ENCODE measurements at regions not wholly inside any gene's neighbourhood (a gene's known extent, or its start where the extent isn't known, plus 50 kb on each side); places are given as distances from the start of the nearest gene placed in this dataset.

DNA sequence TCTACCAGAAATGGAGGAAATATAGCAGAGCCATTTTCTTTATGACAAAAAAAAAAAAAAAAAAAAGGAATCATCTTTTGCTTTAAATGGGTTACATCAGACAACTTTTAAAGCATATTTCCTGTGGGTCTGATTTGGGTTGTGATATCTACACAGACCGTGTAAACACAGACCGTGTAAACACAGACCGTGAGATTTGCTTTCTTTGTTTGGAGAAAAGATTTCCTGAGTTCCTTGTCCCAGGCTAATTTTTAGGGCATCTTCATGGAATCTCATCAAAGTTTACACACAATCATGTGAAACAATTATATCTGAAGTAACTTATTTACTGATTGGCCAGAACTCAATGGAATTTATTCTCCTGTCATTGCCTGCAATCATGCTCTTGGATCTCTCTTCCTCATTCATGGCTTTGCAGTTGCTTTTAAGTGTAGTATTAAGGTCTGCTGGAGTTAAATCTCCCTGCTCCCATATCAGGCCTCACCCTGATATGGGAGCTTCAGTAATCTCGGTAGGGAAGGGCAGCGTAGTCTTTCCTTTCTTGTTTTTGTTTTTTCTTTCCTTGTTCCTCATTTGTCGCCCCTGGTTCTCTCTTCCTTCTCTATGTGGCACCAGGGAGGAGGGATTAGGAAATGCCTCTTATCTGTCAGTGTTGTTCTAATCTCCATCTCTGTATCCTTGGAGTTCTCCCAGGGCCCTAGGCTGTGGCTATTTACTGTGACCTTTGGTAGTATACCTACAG lies 248.6 kb upstream of the JADE1 start:
- Histone ChIP-seq H3K4me3 (ENCODE audit: low read depth, low read length) (no peak overlapping the region), H3K36me3 (ENCODE audit: control insufficient read depth in 2 of 2, insufficient read depth in 1 of 2, low read length in 2 of 2) (no peaks in the 10 kb centered on the region), H3K4me1 (ENCODE audit: control insufficient read depth, insufficient read depth, low read length) (no peaks in the 10 kb centered on the region), H3K9me3 (ENCODE audit: control insufficient read depth, insufficient read depth, low read depth, low read length) (no peaks in the 10 kb centered on the region), H3K27ac (ENCODE audit: extremely low read depth, low read depth, low read length) (no peak overlapping the region)
- CTCF ChIA-PET: interaction anchor here (1.6 kb wide), 1 partner anchor 8 kb away, joined by 4 read pairs; no protein-coding TSS in a partner anchor
- TF ChIP-seq ZNF596 (tag by site-specific recombination; IDR thresholded peaks at IDR 0.05) (no peak), ZNF121 (tag by site-specific recombination; IDR thresholded peaks at IDR 0.05) (no peak), ZBTB17 (tag by site-specific recombination; IDR thresholded peaks at IDR 0.05) (no peak), ZNF792 (tag by site-specific recombination; IDR thresholded peaks at IDR 0.05) (no peak), ZNF664 (tag by site-specific recombination; IDR thresholded peaks at IDR 0.05) (no peak), ZNF76 (tag by site-specific recombination; IDR thresholded peaks at IDR 0.05; ENCODE audit: borderline replicate concordance, low read depth) (no peak), MZF1 (tag by site-specific recombination; IDR thresholded peaks at IDR 0.05; ENCODE audit: borderline replicate concordance) (no peak), TCF7L2 (IDR thresholded peaks at IDR 0.05; ENCODE audit: borderline replicate concordance, low read depth, low read length) (no peak), IKZF3 (tag by site-specific recombination; IDR thresholded peaks at IDR 0.05) (no peak), KLF9 (tag by site-specific recombination; IDR thresholded peaks at IDR 0.05; ENCODE audit: low read depth) (no peak)
- TF ChIP-seq, protein P1, sequence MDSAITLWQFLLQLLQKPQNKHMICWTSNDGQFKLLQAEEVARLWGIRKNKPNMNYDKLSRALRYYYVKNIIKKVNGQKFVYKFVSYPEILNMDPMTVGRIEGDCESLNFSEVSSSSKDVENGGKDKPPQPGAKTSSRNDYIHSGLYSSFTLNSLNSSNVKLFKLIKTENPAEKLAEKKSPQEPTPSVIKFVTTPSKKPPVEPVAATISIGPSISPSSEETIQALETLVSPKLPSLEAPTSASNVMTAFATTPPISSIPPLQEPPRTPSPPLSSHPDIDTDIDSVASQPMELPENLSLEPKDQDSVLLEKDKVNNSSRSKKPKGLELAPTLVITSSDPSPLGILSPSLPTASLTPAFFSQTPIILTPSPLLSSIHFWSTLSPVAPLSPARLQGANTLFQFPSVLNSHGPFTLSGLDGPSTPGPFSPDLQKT (IDR thresholded peaks at IDR 0.05; ENCODE audit: borderline replicate concordance, low read depth, low read length): no peak
- TF ChIP-seq, protein P2, sequence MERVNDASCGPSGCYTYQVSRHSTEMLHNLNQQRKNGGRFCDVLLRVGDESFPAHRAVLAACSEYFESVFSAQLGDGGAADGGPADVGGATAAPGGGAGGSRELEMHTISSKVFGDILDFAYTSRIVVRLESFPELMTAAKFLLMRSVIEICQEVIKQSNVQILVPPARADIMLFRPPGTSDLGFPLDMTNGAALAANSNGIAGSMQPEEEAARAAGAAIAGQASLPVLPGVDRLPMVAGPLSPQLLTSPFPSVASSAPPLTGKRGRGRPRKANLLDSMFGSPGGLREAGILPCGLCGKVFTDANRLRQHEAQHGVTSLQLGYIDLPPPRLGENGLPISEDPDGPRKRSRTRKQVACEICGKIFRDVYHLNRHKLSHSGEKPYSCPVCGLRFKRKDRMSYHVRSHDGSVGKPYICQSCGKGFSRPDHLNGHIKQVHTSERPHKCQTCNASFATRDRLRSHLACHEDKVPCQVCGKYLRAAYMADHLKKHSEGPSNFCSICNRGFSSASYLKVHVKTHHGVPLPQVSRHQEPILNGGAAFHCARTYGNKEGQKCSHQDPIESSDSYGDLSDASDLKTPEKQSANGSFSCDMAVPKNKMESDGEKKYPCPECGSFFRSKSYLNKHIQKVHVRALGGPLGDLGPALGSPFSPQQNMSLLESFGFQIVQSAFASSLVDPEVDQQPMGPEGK (tag by site-specific recombination; IDR thresholded peaks at IDR 0.05): no peak
- TF ChIP-seq, protein P3, sequence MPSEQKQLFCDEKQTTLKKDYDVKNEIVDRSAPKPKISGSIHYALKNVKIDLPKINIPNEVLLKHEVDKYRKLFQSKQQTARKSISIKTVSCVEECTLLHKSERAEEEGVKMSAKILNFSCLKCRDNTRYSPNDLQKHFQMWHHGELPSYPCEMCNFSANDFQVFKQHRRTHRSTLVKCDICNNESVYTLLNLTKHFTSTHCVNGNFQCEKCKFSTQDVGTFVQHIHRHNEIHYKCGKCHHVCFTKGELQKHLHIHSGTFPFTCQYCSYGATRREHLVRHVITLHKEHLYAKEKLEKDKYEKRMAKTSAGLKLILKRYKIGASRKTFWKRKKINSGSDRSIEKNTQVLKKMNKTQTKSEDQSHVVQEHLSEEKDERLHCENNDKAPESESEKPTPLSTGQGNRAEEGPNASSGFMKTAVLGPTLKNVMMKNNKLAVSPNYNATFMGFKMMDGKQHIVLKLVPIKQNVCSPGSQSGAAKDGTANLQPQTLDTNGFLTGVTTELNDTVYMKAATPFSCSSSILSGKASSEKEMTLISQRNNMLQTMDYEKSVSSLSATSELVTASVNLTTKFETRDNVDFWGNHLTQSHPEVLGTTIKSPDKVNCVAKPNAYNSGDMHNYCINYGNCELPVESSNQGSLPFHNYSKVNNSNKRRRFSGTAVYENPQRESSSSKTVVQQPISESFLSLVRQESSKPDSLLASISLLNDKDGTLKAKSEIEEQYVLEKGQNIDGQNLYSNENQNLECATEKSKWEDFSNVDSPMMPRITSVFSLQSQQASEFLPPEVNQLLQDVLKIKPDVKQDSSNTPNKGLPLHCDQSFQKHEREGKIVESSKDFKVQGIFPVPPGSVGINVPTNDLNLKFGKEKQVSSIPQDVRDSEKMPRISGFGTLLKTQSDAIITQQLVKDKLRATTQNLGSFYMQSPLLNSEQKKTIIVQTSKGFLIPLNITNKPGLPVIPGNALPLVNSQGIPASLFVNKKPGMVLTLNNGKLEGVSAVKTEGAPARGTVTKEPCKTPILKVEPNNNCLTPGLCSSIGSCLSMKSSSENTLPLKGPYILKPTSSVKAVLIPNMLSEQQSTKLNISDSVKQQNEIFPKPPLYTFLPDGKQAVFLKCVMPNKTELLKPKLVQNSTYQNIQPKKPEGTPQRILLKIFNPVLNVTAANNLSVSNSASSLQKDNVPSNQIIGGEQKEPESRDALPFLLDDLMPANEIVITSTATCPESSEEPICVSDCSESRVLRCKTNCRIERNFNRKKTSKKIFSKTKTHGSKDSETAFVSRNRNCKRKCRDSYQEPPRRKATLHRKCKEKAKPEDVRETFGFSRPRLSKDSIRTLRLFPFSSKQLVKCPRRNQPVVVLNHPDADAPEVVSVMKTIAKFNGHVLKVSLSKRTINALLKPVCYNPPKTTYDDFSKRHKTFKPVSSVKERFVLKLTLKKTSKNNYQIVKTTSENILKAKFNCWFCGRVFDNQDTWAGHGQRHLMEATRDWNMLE (tag by site-specific recombination; conservative IDR thresholded peaks at IDR 0.05; ENCODE audit: low read depth): no peak
- POLR2A ChIA-PET: no interaction called here

DNA sequence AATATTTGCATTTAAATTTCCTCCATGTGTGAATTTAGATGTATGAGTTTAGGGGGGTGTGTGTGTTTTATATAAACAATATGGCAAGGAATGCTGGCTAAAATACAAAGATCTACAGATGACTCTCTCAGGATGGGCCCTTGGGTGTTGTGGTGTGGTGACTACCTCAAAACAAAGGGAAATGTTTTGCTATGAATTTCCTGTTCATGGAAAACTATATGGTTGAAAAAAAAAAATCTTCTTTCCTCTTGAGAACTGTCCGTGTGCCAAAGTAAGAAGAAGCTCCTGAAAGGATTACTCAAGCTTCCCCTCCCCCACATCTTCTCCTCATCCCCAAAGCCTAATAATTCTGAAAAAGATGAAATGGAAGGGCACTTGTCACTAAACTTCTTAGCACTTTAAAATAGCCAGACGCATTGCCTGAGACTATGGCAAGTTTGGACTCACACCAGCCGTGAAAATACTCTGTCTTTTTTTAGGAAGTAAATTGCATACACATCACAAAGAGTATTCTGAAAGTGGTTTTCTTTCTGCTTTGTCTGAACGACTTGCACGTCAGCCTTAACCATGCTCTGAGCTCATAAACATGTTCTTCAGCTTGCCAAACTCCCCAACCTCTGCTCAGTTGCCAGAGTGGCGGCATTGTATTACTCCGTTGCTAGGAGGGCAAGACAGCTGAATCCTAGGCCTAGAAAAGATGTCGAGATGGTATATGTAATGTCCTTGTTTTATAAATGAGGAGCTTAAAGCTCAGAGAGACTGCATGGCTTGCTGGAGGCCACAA lies 250.4 kb upstream of the JADE1 start:
- no peaks in the 10 kb centered on the region for H3K9me3 ChIP-seq (ENCODE audit: control insufficient read depth, insufficient read depth, low read depth, low read length)
- CTCF ChIA-PET: interaction anchor here (0.6 to 1.5 kb wide), 3 partner anchors 16 to 105 kb away, joined by 3 to 9 read pairs (median 5); no protein-coding TSS in a partner anchor
- H3K4me3 ChIP-seq (ENCODE audit: low read depth, low read length): no peak overlapping the region
- POLR2A ChIA-PET: no interaction called here
- no peaks in the 10 kb centered on the region for H3K36me3 ChIP-seq (ENCODE audit: control insufficient read depth in 2 of 2, insufficient read depth in 1 of 2, low read length in 2 of 2)
- H3K4me1 ChIP-seq (ENCODE audit: control insufficient read depth, insufficient read depth, low read length): peaks cover 2% of the 10 kb centered on the region; the same call in 1 of the 2 replicates
- H3K27ac ChIP-seq (ENCODE audit: extremely low read depth, low read depth, low read length): no peak overlapping the region
- TF ChIP-seq ZNF211 (tag by site-specific recombination; IDR thresholded peaks at IDR 0.05; ENCODE audit: low read depth) (no peak), ZNF521 (tag by site-specific recombination; IDR thresholded peaks at IDR 0.05) (no peak), ZNF423 (tag by site-specific recombination; IDR thresholded peaks at IDR 0.05) (no peak), HOXD13 (CRISPR knock-in tag; IDR thresholded peaks at IDR 0.05; ENCODE audit: borderline replicate concordance) (no peak), OVOL3 (tag by site-specific recombination; IDR thresholded peaks at IDR 0.05) (no peak)
- TF ChIP-seq, protein P4, sequence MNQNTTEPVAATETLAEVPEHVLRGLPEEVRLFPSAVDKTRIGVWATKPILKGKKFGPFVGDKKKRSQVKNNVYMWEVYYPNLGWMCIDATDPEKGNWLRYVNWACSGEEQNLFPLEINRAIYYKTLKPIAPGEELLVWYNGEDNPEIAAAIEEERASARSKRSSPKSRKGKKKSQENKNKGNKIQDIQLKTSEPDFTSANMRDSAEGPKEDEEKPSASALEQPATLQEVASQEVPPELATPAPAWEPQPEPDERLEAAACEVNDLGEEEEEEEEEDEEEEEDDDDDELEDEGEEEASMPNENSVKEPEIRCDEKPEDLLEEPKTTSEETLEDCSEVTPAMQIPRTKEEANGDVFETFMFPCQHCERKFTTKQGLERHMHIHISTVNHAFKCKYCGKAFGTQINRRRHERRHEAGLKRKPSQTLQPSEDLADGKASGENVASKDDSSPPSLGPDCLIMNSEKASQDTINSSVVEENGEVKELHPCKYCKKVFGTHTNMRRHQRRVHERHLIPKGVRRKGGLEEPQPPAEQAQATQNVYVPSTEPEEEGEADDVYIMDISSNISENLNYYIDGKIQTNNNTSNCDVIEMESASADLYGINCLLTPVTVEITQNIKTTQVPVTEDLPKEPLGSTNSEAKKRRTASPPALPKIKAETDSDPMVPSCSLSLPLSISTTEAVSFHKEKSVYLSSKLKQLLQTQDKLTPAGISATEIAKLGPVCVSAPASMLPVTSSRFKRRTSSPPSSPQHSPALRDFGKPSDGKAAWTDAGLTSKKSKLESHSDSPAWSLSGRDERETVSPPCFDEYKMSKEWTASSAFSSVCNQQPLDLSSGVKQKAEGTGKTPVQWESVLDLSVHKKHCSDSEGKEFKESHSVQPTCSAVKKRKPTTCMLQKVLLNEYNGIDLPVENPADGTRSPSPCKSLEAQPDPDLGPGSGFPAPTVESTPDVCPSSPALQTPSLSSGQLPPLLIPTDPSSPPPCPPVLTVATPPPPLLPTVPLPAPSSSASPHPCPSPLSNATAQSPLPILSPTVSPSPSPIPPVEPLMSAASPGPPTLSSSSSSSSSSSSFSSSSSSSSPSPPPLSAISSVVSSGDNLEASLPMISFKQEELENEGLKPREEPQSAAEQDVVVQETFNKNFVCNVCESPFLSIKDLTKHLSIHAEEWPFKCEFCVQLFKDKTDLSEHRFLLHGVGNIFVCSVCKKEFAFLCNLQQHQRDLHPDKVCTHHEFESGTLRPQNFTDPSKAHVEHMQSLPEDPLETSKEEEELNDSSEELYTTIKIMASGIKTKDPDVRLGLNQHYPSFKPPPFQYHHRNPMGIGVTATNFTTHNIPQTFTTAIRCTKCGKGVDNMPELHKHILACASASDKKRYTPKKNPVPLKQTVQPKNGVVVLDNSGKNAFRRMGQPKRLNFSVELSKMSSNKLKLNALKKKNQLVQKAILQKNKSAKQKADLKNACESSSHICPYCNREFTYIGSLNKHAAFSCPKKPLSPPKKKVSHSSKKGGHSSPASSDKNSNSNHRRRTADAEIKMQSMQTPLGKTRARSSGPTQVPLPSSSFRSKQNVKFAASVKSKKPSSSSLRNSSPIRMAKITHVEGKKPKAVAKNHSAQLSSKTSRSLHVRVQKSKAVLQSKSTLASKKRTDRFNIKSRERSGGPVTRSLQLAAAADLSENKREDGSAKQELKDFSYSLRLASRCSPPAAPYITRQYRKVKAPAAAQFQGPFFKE (tag by site-specific recombination; IDR thresholded peaks at IDR 0.05; ENCODE audit: borderline replicate concordance): no peak

Data from HEK293 (cell line).